ENCODE measurements at regions not wholly inside any gene's neighbourhood (a gene's known extent, or its start where the extent isn't known, plus 50 kb on each side); places are given as distances from the start of the nearest gene placed in this dataset.

GRCh38 chr7:94848531-94848930, 58.9 kb upstream of the PPP1R9A start:
- DNase-seq: no peak
- Histone ChIP-seq H3K36me3 (ENCODE audit: control insufficient read depth, insufficient read depth, low read length) (no peaks in the 10 kb centered on the region), H3K27me3 (replicated peaks; ENCODE audit: control insufficient read depth, insufficient read depth, low read length) (no peaks in the 10 kb centered on the region), H3K9me3 (peaks cover 13% of the 10 kb centered on the region), H3K4me1 (no peaks in the 10 kb centered on the region), H3K4me3 (ENCODE audit: low read depth, low read length) (no peak overlapping the region)
- H3K27ac Mint-ChIP-seq (ENCODE audit: unreplicated experiment): no peak overlapping the region
- ChIA-PET POLR2A (no interaction called here), CTCF (no interaction called here)
- no peaks in the 10 kb centered on the region for H3K4me1 Mint-ChIP-seq (ENCODE audit: low read depth, unreplicated experiment)
- no peak for TF ChIP-seq CTCF (IDR thresholded peaks at IDR 0.05; ENCODE audit: insufficient read depth in 1 of 2, low read depth in 1 of 2, low read length in 1 of 2, severe bottlenecking in 1 of 2, unreplicated experiment in 1 of 2)
- BruUV-seq (replicated peaks): no TSS peak
- intact Hi-C loops (cut with micrococcal nuclease; ENCODE audit: unreplicated experiment): no loop called here
- H3K27me3 Mint-ChIP-seq (ENCODE audit: insufficient read depth, unreplicated experiment): no peaks in the 10 kb centered on the region
- no peak overlapping the region for H3K4me3 Mint-ChIP-seq (ENCODE audit: unreplicated experiment)
- H3K9me3 Mint-ChIP-seq (ENCODE audit: unreplicated experiment): peaks cover 30% of the 10 kb centered on the region
- H3K36me3 Mint-ChIP-seq (ENCODE audit: insufficient read depth, unreplicated experiment): no peaks in the 10 kb centered on the region

DNA sequence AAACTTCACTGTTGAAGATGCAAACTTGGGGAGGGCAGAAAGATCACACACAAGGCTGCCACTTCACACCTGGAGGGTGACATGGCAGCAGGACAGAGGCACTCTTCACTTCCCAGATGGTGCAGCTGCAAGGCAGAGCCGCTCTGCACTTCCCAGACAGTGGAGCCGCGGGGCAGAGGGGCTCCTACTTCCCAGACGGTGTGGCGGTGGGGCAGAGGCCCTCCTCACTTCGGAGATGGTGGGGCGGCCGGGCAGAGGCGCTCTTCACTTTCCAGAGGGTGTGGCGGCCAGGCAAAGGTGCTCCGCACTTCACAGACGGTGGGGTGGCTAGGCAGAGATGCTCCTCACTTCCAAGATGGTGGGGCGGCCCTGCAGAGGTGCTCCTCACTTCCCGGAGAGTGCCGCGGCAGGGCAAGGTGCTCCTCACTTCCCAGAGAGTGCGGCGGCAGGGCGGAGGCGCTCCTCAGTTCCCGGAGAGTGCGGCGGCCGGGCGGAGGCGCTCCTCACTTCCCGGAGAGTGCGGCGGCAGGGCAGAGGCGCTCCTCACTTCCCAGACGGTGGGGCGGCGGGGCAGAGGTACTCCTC, 58.3 kb upstream of the PPP1R9A start:
- Histone ChIP-seq H3K4me3 (ENCODE audit: low read depth, low read length) (no peak overlapping the region), H3K9me3 (peaks cover 9% of the 10 kb centered on the region; the same call in 1 of the 2 replicates), H3K36me3 (ENCODE audit: control insufficient read depth, insufficient read depth, low read length) (no peaks in the 10 kb centered on the region), H3K4me1 (no peaks in the 10 kb centered on the region), H3K27me3 (replicated peaks; ENCODE audit: control insufficient read depth, insufficient read depth, low read length) (no peaks in the 10 kb centered on the region)
- Mint-ChIP-seq H3K27ac (ENCODE audit: unreplicated experiment) (no peak overlapping the region), H3K4me1 (ENCODE audit: low read depth, unreplicated experiment) (no peaks in the 10 kb centered on the region), H3K36me3 (ENCODE audit: insufficient read depth, unreplicated experiment) (no peaks in the 10 kb centered on the region), H3K27me3 (ENCODE audit: insufficient read depth, unreplicated experiment) (no peaks in the 10 kb centered on the region), H3K4me3 (ENCODE audit: unreplicated experiment) (no peak overlapping the region), H3K9me3 (ENCODE audit: unreplicated experiment) (peaks cover 34% of the 10 kb centered on the region)
- TF ChIP-seq CTCF (IDR thresholded peaks at IDR 0.05; ENCODE audit: insufficient read depth in 1 of 2, low read depth in 1 of 2, low read length in 1 of 2, severe bottlenecking in 1 of 2, unreplicated experiment in 1 of 2): no peak
- intact Hi-C loops (cut with micrococcal nuclease; ENCODE audit: unreplicated experiment): no loop called here
- POLR2A ChIA-PET: no interaction called here
- DNase-seq: no peak
- CTCF ChIA-PET: no interaction called here
- no TSS peak for BruUV-seq (replicated peaks)

- CTCF ChIA-PET: no interaction called here
- Mint-ChIP-seq H3K27me3 (ENCODE audit: insufficient read depth, unreplicated experiment) (no peaks in the 10 kb centered on the region), H3K4me1 (ENCODE audit: low read depth, unreplicated experiment) (no peaks in the 10 kb centered on the region), H3K36me3 (ENCODE audit: insufficient read depth, unreplicated experiment) (no peaks in the 10 kb centered on the region), H3K9me3 (ENCODE audit: unreplicated experiment) (peaks cover 39% of the 10 kb centered on the region), H3K4me3 (ENCODE audit: unreplicated experiment) (no peak overlapping the region), H3K27ac (ENCODE audit: unreplicated experiment) (no peak overlapping the region)
- no peaks in the 10 kb centered on the region for H3K27me3 ChIP-seq (replicated peaks; ENCODE audit: control insufficient read depth, insufficient read depth, low read length)
- peaks cover 3% of the 10 kb centered on the region; the same call in 1 of the 2 replicates for H3K9me3 ChIP-seq
- intact Hi-C loops (cut with micrococcal nuclease; ENCODE audit: unreplicated experiment): no loop called here
- TF ChIP-seq CTCF (IDR thresholded peaks at IDR 0.05; ENCODE audit: insufficient read depth in 1 of 2, low read depth in 1 of 2, low read length in 1 of 2, severe bottlenecking in 1 of 2, unreplicated experiment in 1 of 2): no peak
- no peaks in the 10 kb centered on the region for H3K36me3 ChIP-seq (ENCODE audit: control insufficient read depth, insufficient read depth, low read length)
- H3K4me3 ChIP-seq (ENCODE audit: low read depth, low read length): no peak overlapping the region
- no TSS peak for BruUV-seq (replicated peaks)
- H3K4me1 ChIP-seq: no peaks in the 10 kb centered on the region
- POLR2A ChIA-PET: no interaction called here
- no peak for DNase-seq
These were observed 57.7 kb upstream of the PPP1R9A start for GRCh38 chr7:94849636-94850208.
